GM23338 (cell line): ENCODE measurements at regions not wholly inside any gene's neighbourhood (a gene's known extent, or its start where the extent isn't known, plus 50 kb on each side); places are given as distances from the start of the nearest gene placed in this dataset.

Experiments
- ATAC-seq: fragments of 200-7000 bp; cut with Tn5 transposase; 3 replicates; pipeline ENCODE4 v1.9.1; 2020
- DNase-seq: peaks from one replicate; pipeline ENCODE4 v3.0.0-alpha.2; 2015; ENCODE audit warnings: low spot score
- H2AFZ ChIP-seq: fragments of 200-600 bp; sonication (generic); 2 replicates; pipeline ENCODE4 v1.8.0; 2016; ENCODE audit warnings: antibody characterized with exemption, mild to moderate bottlenecking, moderate library complexity
- H3F3A ChIP-seq: fragments of 200-600 bp; sonication (generic); replicated peaks from 2 replicates; pipeline ENCODE4 v1.8.0; 2017; ENCODE audit warnings: antibody characterized with exemption, mixed run types, low read depth
- H3K27ac ChIP-seq: fragments of 200-600 bp; sonication (generic); 2 replicates; pipeline ENCODE4 v1.6.1; 2016; ENCODE audit warnings: low read depth
- H3K27me3 ChIP-seq: fragments of 200-600 bp; sonication (generic); 2 replicates; pipeline ENCODE4 v1.8.0; 2016; ENCODE audit warnings: mild to moderate bottlenecking, mixed run types, moderate library complexity; ENCODE audit not compliant: insufficient read depth
- H3K36me3 ChIP-seq: fragments of 200-600 bp; sonication (generic); 2 replicates; pipeline ENCODE4 v1.8.0; 2016; ENCODE audit warnings: mild to moderate bottlenecking; ENCODE audit not compliant: insufficient read depth
- H3K4me1 ChIP-seq: fragments of 200-600 bp; sonication (generic); 2 replicates; pipeline ENCODE4 v1.8.0; 2016; ENCODE audit warnings: mild to moderate bottlenecking, moderate library complexity; ENCODE audit not compliant: insufficient read depth
- H3K4me2 ChIP-seq: fragments of 200-600 bp; sonication (generic); 2 replicates; pipeline ENCODE4 v1.7.1; 2017; ENCODE audit warnings: mixed run types
- H3K4me3 ChIP-seq: fragments of 200-600 bp; sonication (generic); 2 replicates; pipeline ENCODE4 v1.6.1; 2016; ENCODE audit warnings: mixed run types
- H3K79me2 ChIP-seq: fragments of 200-600 bp; sonication (generic); replicated peaks from 2 replicates; pipeline ENCODE4 v1.8.0; 2017; ENCODE audit warnings: mild to moderate bottlenecking; ENCODE audit not compliant: insufficient read depth
- H3K9me2 ChIP-seq: fragments of 200-600 bp; sonication (generic); 2 replicates; pipeline ENCODE4 v1.8.0; 2017; ENCODE audit not compliant: insufficient read depth
- H4K20me1 ChIP-seq: fragments of 200-600 bp; sonication (generic); replicated peaks from 2 replicates; pipeline ENCODE4 v1.8.0; 2017; ENCODE audit warnings: mild to moderate bottlenecking; ENCODE audit not compliant: insufficient read depth
- H3K27ac Mint-ChIP-seq: 2 replicates; pipeline ENCODE4 v1.8.0; 2020; ENCODE audit warnings: inconsistent platforms, mild to moderate bottlenecking, moderate library complexity, mixed read lengths
- H3K27me3 Mint-ChIP-seq: 3 replicates; pipeline ENCODE4 v1.8.0; 2022; ENCODE audit warnings: low read depth, mild to moderate bottlenecking, moderate library complexity, mixed read lengths, inconsistent platforms; ENCODE audit not compliant: insufficient read depth, poor library complexity
- H3K36me3 Mint-ChIP-seq: 3 replicates; pipeline ENCODE4 v1.8.0; 2021; ENCODE audit warnings: low read depth, mild to moderate bottlenecking, inconsistent platforms, moderate library complexity, mixed read lengths
- H3K4me1 Mint-ChIP-seq: 3 replicates; pipeline ENCODE4 v1.8.0; 2020; ENCODE audit warnings: mild to moderate bottlenecking, inconsistent platforms, mixed read lengths
- H3K4me3 Mint-ChIP-seq: 3 replicates; pipeline ENCODE4 v1.8.0; 2021; ENCODE audit warnings: moderate library complexity, mild to moderate bottlenecking, inconsistent platforms, mixed read lengths
- H3K9me3 Mint-ChIP-seq: 3 replicates; pipeline ENCODE4 v1.8.0; 2020; ENCODE audit warnings: moderate library complexity, mild to moderate bottlenecking, inconsistent platforms, mixed read lengths
- CREB1 ChIP-seq: fragments of 250-450 bp; sonication (Bioruptor Pico); IDR thresholded peaks from 2 replicates; pipeline ENCODE4 v1.5.0; 2020; ENCODE audit warnings: low read depth, mild to moderate bottlenecking, moderate library complexity
- ETS1 ChIP-seq: IDR thresholded peaks from 2 replicates; pipeline ENCODE4 v1.6.1; 2016; ENCODE audit warnings: antibody characterized with exemption
- EZH2phosphoT487 ChIP-seq: fragments of 200-600 bp; sonication (generic); IDR thresholded peaks from one replicate; pipeline ENCODE4 v1.8.1; 2018; ENCODE audit warnings: antibody characterized with exemption; ENCODE audit not compliant: unreplicated experiment
- POLR2AphosphoS5 ChIP-seq: IDR thresholded peaks from 2 replicates; pipeline ENCODE4 v1.6.1; 2016; ENCODE audit warnings: antibody characterized with exemption, low read depth
- REST ChIP-seq: IDR thresholded peaks from one replicate; pipeline ENCODE4 v1.6.1; 2018; ENCODE audit warnings: antibody characterized with exemption; ENCODE audit not compliant: unreplicated experiment
- STAT1 ChIP-seq: IDR thresholded peaks from one replicate; pipeline ENCODE4 v1.6.1; 2016; ENCODE audit warnings: antibody characterized with exemption; ENCODE audit not compliant: unreplicated experiment
- ZNF114 ChIP-seq: fragments of 250-450 bp; sonication (Bioruptor Pico); IDR thresholded peaks from 2 replicates; pipeline ENCODE4 v1.5.0; 2020; ENCODE audit warnings: mild to moderate bottlenecking, moderate library complexity
- ZNF331 ChIP-seq: fragments of 250-450 bp; sonication (Bioruptor Pico); IDR thresholded peaks from 2 replicates; pipeline ENCODE4 v1.5.0; 2020; ENCODE audit warnings: low read depth, mild to moderate bottlenecking, moderate library complexity
- ZNF462 ChIP-seq: fragments of 250-450 bp; sonication (Bioruptor Pico); IDR thresholded peaks from 2 replicates; pipeline ENCODE4 v1.5.0; 2020; ENCODE audit warnings: mild to moderate bottlenecking, moderate library complexity

- H3K4me3 ChIP-seq: no peak overlapping the region
- ATAC-seq: no peak
- no peaks in the 10 kb centered on the region for H3F3A ChIP-seq
- Mint-ChIP-seq H3K4me1 (no peaks in the 10 kb centered on the region), H3K36me3 (no peaks in the 10 kb centered on the region), H3K9me3 (no peaks in the 10 kb centered on the region), H3K27me3 (no peaks in the 10 kb centered on the region), H3K4me3 (no peak overlapping the region), H3K27ac (no peak overlapping the region)
- no peak overlapping the region for H2AFZ ChIP-seq
- DNase-seq: no peak
- no peaks in the 10 kb centered on the region for H3K79me2 ChIP-seq
- TF ChIP-seq ETS1 (no peak), ZNF114 (no peak), ZNF331 (CRISPR knock-in tag) (no peak), ZNF462 (CRISPR knock-in tag) (no peak), STAT1 (no peak), POLR2AphosphoS5 (no peak)
- H3K9me2 ChIP-seq: peaks cover 3% of the 10 kb centered on the region; the same call in 1 of the 2 replicates
- H3K27ac ChIP-seq: no peak overlapping the region
- no peak overlapping the region for H3K4me2 ChIP-seq
- H4K20me1 ChIP-seq: no peaks in the 10 kb centered on the region
- H3K4me1 ChIP-seq: no peaks in the 10 kb centered on the region
- H3K36me3 ChIP-seq: no peaks in the 10 kb centered on the region
- no peaks in the 10 kb centered on the region for H3K27me3 ChIP-seq
These were observed 270.9 kb upstream of the FIGN start for GRCh38 chr2:164006704-164007103.

- Mint-ChIP-seq H3K9me3 (no peaks in the 10 kb centered on the region), H3K36me3 (no peaks in the 10 kb centered on the region), H3K27me3 (no peaks in the 10 kb centered on the region), H3K27ac (no peak overlapping the region), H3K4me1 (peaks cover 4% of the 10 kb centered on the region; the same call in 1 of the 3 replicates), H3K4me3 (no peak overlapping the region)
- Histone ChIP-seq H3K4me3 (no peak overlapping the region), H3K4me1 (peaks cover 7% of the 10 kb centered on the region), H3K9me2 (peaks cover 3% of the 10 kb centered on the region; the same call in 1 of the 2 replicates), H3K27me3 (no peaks in the 10 kb centered on the region), H3F3A (no peaks in the 10 kb centered on the region), H2AFZ (no peak overlapping the region), H3K4me2 (no peak overlapping the region), H3K79me2 (no peaks in the 10 kb centered on the region), H3K27ac (no peak overlapping the region), H3K36me3 (no peaks in the 10 kb centered on the region), H4K20me1 (no peaks in the 10 kb centered on the region)
- ATAC-seq: no peak
- no peak for DNase-seq
- TF ChIP-seq ETS1 (no peak), REST (no peak), CREB1 (CRISPR knock-in tag) (no peak), POLR2AphosphoS5 (no peak), EZH2phosphoT487 (no peak), ZNF114 (no peak)
These were observed 264.4 kb upstream of the FIGN start for GRCh38 chr2:164000176-164000575.
